ENCODE measurements at regions not wholly inside any gene's neighbourhood (a gene's known extent, or its start where the extent isn't known, plus 50 kb on each side); places are given as distances from the start of the nearest gene placed in this dataset.

DNA sequence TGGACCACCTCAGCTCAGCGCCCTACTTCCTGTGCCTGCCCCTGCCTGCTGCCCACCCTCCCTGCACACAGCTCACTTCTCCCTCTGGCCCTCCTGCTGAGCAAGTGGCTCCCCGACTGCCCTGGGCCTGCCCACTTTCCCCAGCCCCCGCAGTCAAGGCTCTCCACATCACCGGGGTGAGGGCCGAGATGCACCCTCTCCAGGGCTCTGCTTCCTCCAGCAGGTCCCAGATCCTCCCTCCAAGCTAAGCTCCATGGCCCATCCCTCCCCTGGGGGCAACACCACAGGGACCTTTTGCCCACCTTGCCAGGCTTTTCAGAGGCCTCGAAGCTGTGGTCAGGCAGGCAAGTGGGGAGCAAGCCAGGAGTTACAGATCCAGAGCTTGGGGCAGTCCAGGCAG is 820.2 kb downstream of the KCNJ18 start:
- TF ChIP-seq, protein P1, sequence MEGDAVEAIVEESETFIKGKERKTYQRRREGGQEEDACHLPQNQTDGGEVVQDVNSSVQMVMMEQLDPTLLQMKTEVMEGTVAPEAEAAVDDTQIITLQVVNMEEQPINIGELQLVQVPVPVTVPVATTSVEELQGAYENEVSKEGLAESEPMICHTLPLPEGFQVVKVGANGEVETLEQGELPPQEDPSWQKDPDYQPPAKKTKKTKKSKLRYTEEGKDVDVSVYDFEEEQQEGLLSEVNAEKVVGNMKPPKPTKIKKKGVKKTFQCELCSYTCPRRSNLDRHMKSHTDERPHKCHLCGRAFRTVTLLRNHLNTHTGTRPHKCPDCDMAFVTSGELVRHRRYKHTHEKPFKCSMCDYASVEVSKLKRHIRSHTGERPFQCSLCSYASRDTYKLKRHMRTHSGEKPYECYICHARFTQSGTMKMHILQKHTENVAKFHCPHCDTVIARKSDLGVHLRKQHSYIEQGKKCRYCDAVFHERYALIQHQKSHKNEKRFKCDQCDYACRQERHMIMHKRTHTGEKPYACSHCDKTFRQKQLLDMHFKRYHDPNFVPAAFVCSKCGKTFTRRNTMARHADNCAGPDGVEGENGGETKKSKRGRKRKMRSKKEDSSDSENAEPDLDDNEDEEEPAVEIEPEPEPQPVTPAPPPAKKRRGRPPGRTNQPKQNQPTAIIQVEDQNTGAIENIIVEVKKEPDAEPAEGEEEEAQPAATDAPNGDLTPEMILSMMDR (IDR thresholded peaks at IDR 0.05; ENCODE audit: low read depth, low read length), result no peak

DNA sequence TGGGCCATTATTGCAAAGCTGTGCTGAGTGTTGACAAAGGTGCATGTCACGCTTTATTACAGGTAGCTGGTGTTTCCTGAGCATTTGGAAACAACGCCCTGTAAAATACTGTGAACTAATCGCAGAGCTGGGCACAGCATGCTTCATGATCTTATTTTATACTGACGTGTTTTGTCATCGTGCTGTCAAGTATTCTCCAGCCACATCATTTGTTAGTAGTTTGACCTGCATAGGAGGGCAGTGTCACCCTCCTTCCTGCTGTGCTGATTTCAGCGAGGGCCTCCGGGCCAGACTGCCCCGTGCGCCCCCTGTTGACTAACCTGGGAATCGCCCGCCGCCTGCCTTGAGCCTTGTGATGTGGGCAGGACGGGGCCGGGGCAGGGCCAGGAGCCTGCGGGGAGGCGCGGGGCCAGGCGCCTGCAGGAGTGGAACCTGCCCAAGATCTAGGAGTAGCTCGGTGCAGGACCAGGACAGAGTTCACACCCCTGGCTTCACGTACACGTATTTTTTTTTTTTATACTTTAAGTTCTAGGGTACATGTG is 820.7 kb downstream of the KCNJ18 start:
- DNase-seq (ENCODE audit: low read depth in 2 of 2), result no peak
- TF ChIP-seq, protein P1 (IDR thresholded peaks at IDR 0.05; ENCODE audit: low read depth, low read length), result no peak
- H3K4me3 ChIP-seq (replicated peaks in 1 of 2; ENCODE audit: low read depth in 2 of 2, low read length in 2 of 2), result no peak overlapping the region

More for the DNA sequence above, 820.2 kb downstream of the KCNJ18 start:
- H3K4me3 ChIP-seq (replicated peaks in 1 of 2; ENCODE audit: low read depth in 2 of 2, low read length in 2 of 2), result no peak overlapping the region
- no peak for DNase-seq (ENCODE audit: low read depth in 2 of 2)

- no peak for DNase-seq (ENCODE audit: low read depth in 2 of 2)
- H3K4me3 ChIP-seq (replicated peaks in 1 of 2; ENCODE audit: low read depth in 2 of 2, low read length in 2 of 2), result no peak overlapping the region
- TF ChIP-seq, protein P1 (IDR thresholded peaks at IDR 0.05; ENCODE audit: low read depth, low read length), result no peak
Observed at GRCh38 chr17:22514315-22514714, 822.0 kb downstream of the KCNJ18 start.

GRCh38 chr17:22514767-22515320 is 822.5 kb downstream of the KCNJ18 start:
- no peak overlapping the region for H3K4me3 ChIP-seq (replicated peaks in 1 of 2; ENCODE audit: low read depth in 2 of 2, low read length in 2 of 2)
- no peak for DNase-seq (ENCODE audit: low read depth in 2 of 2)
- TF ChIP-seq, protein P1 (IDR thresholded peaks at IDR 0.05; ENCODE audit: low read depth, low read length), result no peak

- H3K4me3 ChIP-seq (replicated peaks in 1 of 2; ENCODE audit: low read depth in 2 of 2, low read length in 2 of 2), result no peak overlapping the region
- DNase-seq (ENCODE audit: low read depth in 2 of 2), result no peak
- TF ChIP-seq, protein P1 (IDR thresholded peaks at IDR 0.05; ENCODE audit: low read depth, low read length), result no peak
Observed at GRCh38 chr17:22515599-22515998, 823.3 kb downstream of the KCNJ18 start.

DNA sequence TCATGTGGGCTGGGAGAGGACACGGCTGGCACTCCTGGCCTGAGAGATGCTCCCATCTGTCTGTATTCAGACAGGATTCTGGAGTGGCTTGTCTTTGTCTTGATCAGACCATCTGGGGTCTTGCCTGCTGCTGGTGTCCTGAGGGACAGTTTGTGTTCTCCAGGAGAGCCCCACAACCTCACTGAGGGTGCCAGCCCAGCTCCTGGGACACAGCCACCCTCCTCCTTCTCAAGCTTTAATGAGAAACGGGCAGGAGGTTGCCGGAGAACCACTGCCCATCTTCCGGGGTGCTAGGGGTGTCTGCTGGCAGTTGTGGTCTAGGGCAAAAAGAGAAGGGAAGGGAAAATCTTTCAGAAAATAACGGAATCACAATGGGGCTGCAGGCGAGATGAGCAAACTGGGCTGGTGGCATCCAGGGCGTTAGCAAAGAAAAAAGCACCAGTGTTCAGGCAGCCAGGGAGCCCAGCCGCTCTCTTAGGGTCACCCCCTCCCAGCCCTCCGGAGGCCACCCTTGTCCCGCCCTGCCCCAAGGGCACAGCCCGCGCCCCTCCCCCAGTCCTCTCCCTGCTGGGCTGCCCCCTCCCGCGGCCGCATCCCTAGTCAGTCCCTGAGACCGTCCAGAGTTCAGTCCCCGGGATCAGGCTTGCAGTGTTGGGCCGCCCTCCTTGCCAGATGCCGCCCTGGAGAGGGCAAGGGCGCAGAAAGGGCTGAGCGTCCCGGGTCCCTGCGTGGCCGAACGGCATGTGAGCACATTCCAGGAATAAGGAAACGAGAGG is 824.7 kb downstream of the KCNJ18 start:
- TF ChIP-seq, protein P1 (IDR thresholded peaks at IDR 0.05; ENCODE audit: low read depth, low read length), result no peak
- no peak overlapping the region for H3K4me3 ChIP-seq (replicated peaks in 1 of 2; ENCODE audit: low read depth in 2 of 2, low read length in 2 of 2)
- no peak for DNase-seq (ENCODE audit: low read depth in 2 of 2)
